Fibroblast of lung (primary cell): ENCODE measurements at regions not wholly inside any gene's neighbourhood (a gene's known extent, or its start where the extent isn't known, plus 50 kb on each side); places are given as distances from the start of the nearest gene placed in this dataset.
"Not testable (repeated sequence)": the region's sequence is repeated elsewhere in the genome, so short reads cannot be mapped to it uniquely, and the experiment has no call there.

Experiments used
- DNase-seq, 2 donors: peaks; one replicate each; pipeline versions ENCODE4 v3.0.0 to v3.0.0-alpha.2; 2010; ENCODE audit warnings: low read depth in 2 of 2
- H2AFZ ChIP-seq: 2 replicates; pipeline ENCODE4 v1.5.1; 2012; ENCODE audit warnings: low read length, control low read depth, inconsistent platforms
- H3K27ac ChIP-seq: 2 replicates; pipeline ENCODE4 v1.5.1; 2011; ENCODE audit warnings: low read length, control low read depth; ENCODE audit not compliant: insufficient read depth
- H3K27me3 ChIP-seq: 2 replicates; pipeline ENCODE4 v1.5.1; 2011; ENCODE audit warnings: mild to moderate bottlenecking, low read length; ENCODE audit not compliant: control insufficient read depth, insufficient read depth
- H3K36me3 ChIP-seq: 2 replicates; pipeline ENCODE4 v1.5.1; 2011; ENCODE audit warnings: low read length; ENCODE audit not compliant: control insufficient read depth, insufficient read depth
- H3K4me1 ChIP-seq: 2 replicates; pipeline ENCODE4 v1.5.1; 2011; ENCODE audit warnings: low read length; ENCODE audit not compliant: control insufficient read depth, insufficient read depth; ENCODE audit errors: extremely low read depth
- H3K4me2 ChIP-seq: 2 replicates; pipeline ENCODE4 v1.5.1; 2011; ENCODE audit warnings: low read length, control low read depth; ENCODE audit not compliant: insufficient read depth; ENCODE audit errors: extremely low read depth
- H3K4me3 ChIP-seq, 4 experiments: fragments of 200-600 bp in 1 of 4; sonication (generic) in 1 of 4; replicated peaks in 1 of 4; 2 replicates each; pipeline ENCODE4 v1.5.1; 2011 to 2016; ENCODE audit warnings: low read length in 4 of 4, low read depth in 3 of 4, mild to moderate bottlenecking in 3 of 4, control low read depth in 2 of 4, inconsistent platforms in 1 of 4, mixed read lengths in 1 of 4; ENCODE audit not compliant: insufficient read depth in 1 of 4; ENCODE audit errors: control extremely low read depth in 1 of 4
- H3K79me2 ChIP-seq: 2 replicates; pipeline ENCODE4 v1.5.1; 2012; ENCODE audit warnings: mild to moderate bottlenecking, low read length, inconsistent platforms; ENCODE audit not compliant: control insufficient read depth, insufficient read depth
- H3K9ac ChIP-seq: 2 replicates; pipeline ENCODE4 v1.5.1; 2011; ENCODE audit warnings: mild to moderate bottlenecking, low read length, control low read depth; ENCODE audit not compliant: insufficient read depth
- H3K9me3 ChIP-seq: 2 replicates; pipeline ENCODE4 v1.5.1; 2012; ENCODE audit warnings: low read depth, low read length; ENCODE audit not compliant: control insufficient read depth, insufficient read depth
- H4K20me1 ChIP-seq: 2 replicates; pipeline ENCODE4 v1.5.1; 2011; ENCODE audit warnings: low read length; ENCODE audit not compliant: control insufficient read depth, insufficient read depth; ENCODE audit errors: extremely low read depth

DNA sequence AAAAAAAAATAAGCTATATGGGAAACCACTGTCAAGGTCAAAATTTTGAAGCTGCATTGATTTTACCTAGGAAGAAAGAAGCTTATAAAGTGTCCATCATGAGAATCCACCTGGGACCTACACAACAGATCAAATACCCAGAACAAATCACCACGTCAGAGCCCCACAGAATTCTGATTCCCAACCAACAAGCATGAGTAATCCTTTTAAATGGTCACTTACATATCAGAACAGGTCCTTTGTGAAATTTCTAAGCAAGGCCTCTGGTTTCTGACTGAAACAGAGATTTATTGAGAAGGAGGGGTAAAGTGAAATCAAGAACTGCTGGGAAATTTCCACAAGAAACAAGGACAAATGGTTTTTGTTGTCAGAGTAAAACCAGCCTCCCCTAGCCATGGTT, 93.2 kb downstream of the FOXD4L6 start:
- not testable (repeated sequence) for H3K27ac ChIP-seq, H3K79me2 ChIP-seq, H3K27me3 ChIP-seq, H3K9ac ChIP-seq, H3K4me3 ChIP-seq, H3K4me1 ChIP-seq, H3K4me2 ChIP-seq, H3K9me3 ChIP-seq, H2AFZ ChIP-seq, H3K36me3 ChIP-seq, H4K20me1 ChIP-seq
- peak; percentile 23 to 83 for DNase-seq

DNA sequence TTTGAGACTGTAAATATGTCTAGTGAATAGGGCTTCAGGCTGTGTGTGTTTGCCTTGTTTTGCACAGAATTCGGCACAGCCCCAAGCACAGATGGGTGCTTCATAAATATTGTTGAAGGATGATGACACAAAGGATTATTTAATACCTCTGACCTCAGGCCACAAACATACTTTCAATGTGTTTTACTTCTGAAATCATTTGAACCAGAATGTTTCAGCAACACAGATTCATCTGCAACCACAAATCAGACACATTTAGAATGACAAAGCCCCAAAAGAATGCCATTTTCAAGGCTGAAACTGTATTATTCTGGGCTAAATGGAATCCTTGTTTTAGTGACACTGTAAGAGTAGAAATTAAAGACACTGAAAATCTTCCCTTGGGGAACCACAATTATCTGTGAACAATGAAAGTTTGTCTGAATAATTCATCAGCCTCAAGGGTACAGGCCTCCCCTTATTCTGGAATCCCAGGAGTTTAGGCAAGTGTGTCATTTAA, 93.7 kb downstream of the FOXD4L6 start:
- H3K4me1 ChIP-seq, H4K20me1 ChIP-seq, H3K27ac ChIP-seq, H3K36me3 ChIP-seq, H3K9me3 ChIP-seq, H3K4me2 ChIP-seq, H3K27me3 ChIP-seq, H3K4me3 ChIP-seq, H2AFZ ChIP-seq, H3K79me2 ChIP-seq, H3K9ac ChIP-seq: not testable (repeated sequence)
- DNase-seq = peak; percentile 70 to 91

- DNase-seq = peak in 1 of 2 donors; percentile 83
- H3K27ac ChIP-seq = not testable (repeated sequence)
These were observed 94.6 kb downstream of the FOXD4L6 start for GRCh38 chr9:41033877-41034276.

DNA sequence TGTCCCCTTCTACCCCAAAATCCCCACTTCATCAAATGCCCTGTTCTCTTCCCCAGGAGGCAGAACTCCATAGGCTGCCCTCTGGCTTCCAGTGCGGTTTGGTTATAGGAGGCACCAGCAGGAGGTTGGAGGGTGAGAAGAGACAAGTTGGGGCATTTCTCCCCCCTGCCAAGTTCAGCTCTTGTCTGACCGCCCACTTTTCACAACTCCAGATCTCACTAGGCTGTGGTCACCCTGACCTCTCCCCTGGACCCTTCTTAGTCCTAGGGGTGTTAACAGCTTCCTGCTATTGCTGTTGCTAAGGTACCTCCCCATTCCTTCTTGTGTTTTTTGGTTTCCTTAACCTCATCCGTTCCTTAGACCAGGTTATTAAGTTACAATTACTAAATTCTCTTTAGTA, 95.1 kb downstream of the FOXD4L6 start:
- H3K27me3 ChIP-seq, H4K20me1 ChIP-seq, H3K9ac ChIP-seq, H3K36me3 ChIP-seq, H3K4me1 ChIP-seq, H3K27ac ChIP-seq, DNase-seq, H3K4me2 ChIP-seq, H3K4me3 ChIP-seq, H2AFZ ChIP-seq, H3K79me2 ChIP-seq, H3K9me3 ChIP-seq: not testable (repeated sequence)

More at GRCh38 chr9:41033877-41034276, 94.6 kb downstream of the FOXD4L6 start:
- not testable (repeated sequence) for H3K36me3 ChIP-seq, H3K4me3 ChIP-seq, H3K27me3 ChIP-seq, H4K20me1 ChIP-seq, H3K9me3 ChIP-seq, H3K4me1 ChIP-seq, H3K9ac ChIP-seq, H2AFZ ChIP-seq, H3K79me2 ChIP-seq, H3K4me2 ChIP-seq

GRCh38 chr9:41026912-41027676, 101.4 kb downstream of the FOXD4L6 start:
- not testable (repeated sequence) for H3K4me2 ChIP-seq, H3K9ac ChIP-seq, H3K27me3 ChIP-seq, DNase-seq, H3K4me1 ChIP-seq, H3K4me3 ChIP-seq, H3K9me3 ChIP-seq, H4K20me1 ChIP-seq, H3K79me2 ChIP-seq, H3K27ac ChIP-seq, H2AFZ ChIP-seq, H3K36me3 ChIP-seq

DNA sequence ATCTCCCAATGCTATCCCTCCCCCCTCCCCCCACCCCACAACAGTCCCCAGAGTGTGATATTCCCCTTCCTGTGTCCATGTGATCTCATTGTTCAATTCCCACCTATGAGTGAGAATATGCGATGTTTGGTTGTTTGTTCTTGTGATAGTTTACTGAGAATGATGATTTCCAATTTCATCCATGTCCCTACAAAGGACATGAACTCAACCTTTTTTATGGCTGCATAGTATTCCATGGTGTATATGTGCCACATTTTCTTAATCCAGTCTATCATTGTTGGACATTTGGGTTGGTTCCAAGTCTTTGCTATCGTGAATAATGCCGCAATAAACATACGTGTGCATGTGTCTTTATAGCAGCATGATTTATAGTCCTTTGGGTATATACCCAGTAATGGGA, 106.1 kb downstream of the FOXD4L6 start:
- H3K4me1 ChIP-seq, H2AFZ ChIP-seq, H3K9me3 ChIP-seq, H3K27me3 ChIP-seq, H3K9ac ChIP-seq, H4K20me1 ChIP-seq, DNase-seq, H3K36me3 ChIP-seq, H3K27ac ChIP-seq, H3K4me2 ChIP-seq, H3K79me2 ChIP-seq, H3K4me3 ChIP-seq: not testable (repeated sequence)
